MCF 10A (cell line): ENCODE measurements at regions not wholly inside any gene's neighbourhood (a gene's known extent, or its start where the extent isn't known, plus 50 kb on each side); places are given as distances from the start of the nearest gene placed in this dataset.

Experiments used
- BruUV-seq: library from RNA; stranded (reverse); fragments of 400-500 nt; replicated peaks from 2 replicates; lab custom pipeline; 2021; lab: Mats Ljungman, UMichigan
- CTCF ChIA-PET: fragments of 300-600 bp; sonication (Branson Sonifier 250); formaldehyde crosslinking; extraction: SDS; loops from one replicate; lab custom pipeline; 2021; ENCODE audit warnings: antibody characterized with exemption, inconsistent platforms; lab: Yijun Ruan, JAX
- POLR2A ChIA-PET: fragments of 300-600, 350-650 bp; sonication (Branson Sonifier 250); formaldehyde crosslinking; extraction: SDS; loops from one replicate; lab custom pipeline; 2020; ENCODE audit warnings: antibody characterized with exemption, inconsistent platforms; lab: Yijun Ruan, JAX
- DNase-seq: peaks from one replicate; pipeline ENCODE4 v3.0.0-alpha.2; 2018; ENCODE audit not compliant: unreplicated experiment
- H3K27ac Mint-ChIP-seq: one replicate; pipeline ENCODE4 v1.8.0; 2022; ENCODE audit warnings: mild to moderate bottlenecking, low read depth, mixed read lengths; ENCODE audit not compliant: unreplicated experiment
- H3K27me3 Mint-ChIP-seq: one replicate; pipeline ENCODE4 v1.8.0; 2022; ENCODE audit warnings: mixed read lengths; ENCODE audit not compliant: insufficient read depth, unreplicated experiment
- H3K36me3 Mint-ChIP-seq: one replicate; pipeline ENCODE4 v1.8.0; 2022; ENCODE audit warnings: mild to moderate bottlenecking, moderate library complexity, mixed read lengths; ENCODE audit not compliant: insufficient read depth, unreplicated experiment
- H3K4me1 Mint-ChIP-seq: one replicate; pipeline ENCODE4 v1.8.0; 2022; ENCODE audit warnings: mixed read lengths; ENCODE audit not compliant: insufficient read depth, unreplicated experiment
- H3K4me3 Mint-ChIP-seq: one replicate; pipeline ENCODE4 v1.8.0; 2022; ENCODE audit warnings: mild to moderate bottlenecking, moderate library complexity, mixed read lengths; ENCODE audit not compliant: unreplicated experiment
- H3K9me3 Mint-ChIP-seq: one replicate; pipeline ENCODE4 v1.8.0; 2022; ENCODE audit warnings: mixed read lengths; ENCODE audit not compliant: unreplicated experiment
- intact Hi-C: fragments of 100-400 bp; cut with micrococcal nuclease; formaldehyde crosslinking; loops from 2 replicates; pipeline ENCODE4 v1.14.1; 2022
- TF ChIP-seq, protein P1 (sequence below): fragments of 200-600 bp; IDR thresholded peaks from one replicate; pipeline ENCODE4 v1.8.0; 2022; ENCODE audit warnings: antibody characterized with exemption, mild to moderate bottlenecking; ENCODE audit not compliant: unreplicated experiment

DNA sequence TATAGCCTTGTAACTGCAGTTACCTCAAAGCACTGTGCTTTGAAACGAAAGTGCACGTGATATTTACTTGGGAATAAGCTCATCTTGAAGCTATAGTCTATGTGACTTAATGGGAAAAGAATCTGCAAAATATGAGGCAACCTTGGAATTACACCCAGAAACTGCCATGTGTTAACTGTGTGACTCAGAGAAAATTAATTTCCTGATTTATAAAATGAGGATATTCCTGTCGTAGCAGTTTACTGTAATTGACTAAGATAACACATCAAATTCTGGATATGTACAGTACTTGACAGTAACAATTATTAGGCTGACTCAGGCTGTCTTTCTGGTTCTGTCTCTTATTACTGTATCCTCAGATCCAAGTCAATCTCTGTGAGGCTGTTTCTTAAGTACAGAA, 1079.9 kb upstream of the ACO1 start:
- peaks cover 8% of the 10 kb centered on the region for H3K4me1 Mint-ChIP-seq
- BruUV-seq = no TSS peak
- H3K27ac Mint-ChIP-seq = peak overlapping the region; percentile 88
- peaks cover 6% of the 10 kb centered on the region for H3K36me3 Mint-ChIP-seq
- no peaks in the 10 kb centered on the region for H3K27me3 Mint-ChIP-seq
- TF ChIP-seq, protein P1, sequence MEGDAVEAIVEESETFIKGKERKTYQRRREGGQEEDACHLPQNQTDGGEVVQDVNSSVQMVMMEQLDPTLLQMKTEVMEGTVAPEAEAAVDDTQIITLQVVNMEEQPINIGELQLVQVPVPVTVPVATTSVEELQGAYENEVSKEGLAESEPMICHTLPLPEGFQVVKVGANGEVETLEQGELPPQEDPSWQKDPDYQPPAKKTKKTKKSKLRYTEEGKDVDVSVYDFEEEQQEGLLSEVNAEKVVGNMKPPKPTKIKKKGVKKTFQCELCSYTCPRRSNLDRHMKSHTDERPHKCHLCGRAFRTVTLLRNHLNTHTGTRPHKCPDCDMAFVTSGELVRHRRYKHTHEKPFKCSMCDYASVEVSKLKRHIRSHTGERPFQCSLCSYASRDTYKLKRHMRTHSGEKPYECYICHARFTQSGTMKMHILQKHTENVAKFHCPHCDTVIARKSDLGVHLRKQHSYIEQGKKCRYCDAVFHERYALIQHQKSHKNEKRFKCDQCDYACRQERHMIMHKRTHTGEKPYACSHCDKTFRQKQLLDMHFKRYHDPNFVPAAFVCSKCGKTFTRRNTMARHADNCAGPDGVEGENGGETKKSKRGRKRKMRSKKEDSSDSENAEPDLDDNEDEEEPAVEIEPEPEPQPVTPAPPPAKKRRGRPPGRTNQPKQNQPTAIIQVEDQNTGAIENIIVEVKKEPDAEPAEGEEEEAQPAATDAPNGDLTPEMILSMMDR = no peak
- peak; percentile 84 for DNase-seq
- ChIA-PET POLR2A (interaction anchor here (0.8 to 1.3 kb wide), 6 partner anchors 15 to 238 kb away, joined by 3 to 4 read pairs (median 4); no protein-coding TSS in a partner anchor), CTCF (interaction anchor here (0.7 to 1.8 kb wide), 9 partner anchors 11 to 497 kb away, joined by 3 to 10 read pairs (median 3); no protein-coding TSS in a partner anchor)
- peak overlapping the region; percentile 33 for H3K4me3 Mint-ChIP-seq
- intact Hi-C loops = loop anchor here (1.0 to 10.0 kb wide), 4 partner anchors 184 to 950 kb away; no protein-coding TSS in a partner anchor
- no peaks in the 10 kb centered on the region for H3K9me3 Mint-ChIP-seq

DNA sequence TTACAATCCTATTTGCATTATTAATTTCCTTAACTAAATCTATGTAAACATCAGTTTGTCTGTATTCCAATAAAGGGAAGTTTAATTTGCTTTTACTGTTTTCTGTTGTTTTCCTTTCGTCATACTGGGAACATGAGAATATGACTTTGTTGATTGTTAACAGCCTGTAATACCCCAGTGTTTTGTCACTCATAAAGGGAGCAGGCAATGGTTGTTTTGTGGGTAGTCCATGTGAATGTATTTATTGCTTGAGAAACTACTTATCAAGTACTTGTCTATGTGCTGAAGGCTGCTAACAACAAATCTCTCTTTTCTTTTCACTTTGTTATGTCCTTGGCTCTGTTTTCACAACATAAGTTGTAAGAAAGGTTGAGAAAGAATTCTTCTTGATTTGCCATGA, 1070.2 kb upstream of the ACO1 start:
- TF ChIP-seq, protein P1 = no peak
- no peak for DNase-seq
- no TSS peak for BruUV-seq
- H3K27me3 Mint-ChIP-seq = no peaks in the 10 kb centered on the region
- ChIA-PET CTCF (no interaction called here), POLR2A (no interaction called here)
- H3K4me3 Mint-ChIP-seq = no peak overlapping the region
- intact Hi-C loops = no loop called here
- peaks cover 11% of the 10 kb centered on the region for H3K4me1 Mint-ChIP-seq
- peaks cover 7% of the 10 kb centered on the region for H3K9me3 Mint-ChIP-seq
- no peaks in the 10 kb centered on the region for H3K36me3 Mint-ChIP-seq
- H3K27ac Mint-ChIP-seq = no peak overlapping the region

DNA sequence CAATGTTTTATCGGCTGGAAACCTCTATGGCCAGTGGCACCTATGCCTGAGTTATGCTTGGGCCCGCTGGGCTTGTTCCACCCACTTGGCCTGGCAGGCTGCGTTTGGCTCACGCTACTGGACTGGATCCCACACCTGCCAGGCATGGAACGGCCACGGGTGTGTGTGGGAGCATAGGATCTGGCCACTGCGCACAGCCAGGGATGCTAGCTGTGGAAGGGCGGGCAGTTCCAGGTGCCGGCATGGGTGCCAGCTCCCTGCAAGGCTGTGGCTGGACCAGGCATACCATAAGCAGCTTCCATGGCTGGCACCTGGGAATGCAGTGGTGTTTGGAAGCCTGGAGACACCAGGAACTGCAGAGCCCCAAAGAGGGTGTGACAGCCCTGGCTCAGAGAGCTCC, 1063.9 kb upstream of the ACO1 start:
- no peaks in the 10 kb centered on the region for H3K9me3 Mint-ChIP-seq
- BruUV-seq = no TSS peak
- peaks cover 6% of the 10 kb centered on the region for H3K4me1 Mint-ChIP-seq
- no peaks in the 10 kb centered on the region for H3K36me3 Mint-ChIP-seq
- no peak for DNase-seq
- intact Hi-C loops = no loop called here
- no peak overlapping the region for H3K27ac Mint-ChIP-seq
- no peaks in the 10 kb centered on the region for H3K27me3 Mint-ChIP-seq
- ChIA-PET POLR2A (no interaction called here), CTCF (no interaction called here)
- no peak overlapping the region for H3K4me3 Mint-ChIP-seq
- TF ChIP-seq, protein P1 = no peak

DNA sequence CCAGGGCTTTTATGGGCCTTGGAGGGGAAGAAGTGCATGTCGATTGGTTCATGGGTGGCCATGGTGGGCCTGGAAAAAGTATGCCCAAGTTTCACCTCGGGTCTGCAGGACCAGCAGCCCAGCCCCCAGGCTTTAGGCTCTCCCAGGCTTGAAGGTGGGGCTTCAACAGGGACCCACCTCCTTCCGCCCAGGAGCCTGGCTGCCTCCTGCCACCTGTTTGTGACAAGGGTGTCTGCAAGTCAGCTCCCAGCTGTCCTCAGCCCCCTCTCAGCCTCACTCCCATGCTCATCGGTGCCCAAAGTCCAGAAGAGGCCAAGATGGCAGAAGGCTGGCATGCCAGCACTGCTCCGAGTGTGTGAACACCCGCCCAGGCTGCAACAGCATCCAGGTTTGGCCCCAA, 1063.2 kb upstream of the ACO1 start:
- DNase-seq = no peak
- Mint-ChIP-seq H3K4me1 (peaks cover 6% of the 10 kb centered on the region), H3K36me3 (no peaks in the 10 kb centered on the region), H3K9me3 (no peaks in the 10 kb centered on the region), H3K4me3 (no peak overlapping the region), H3K27me3 (no peaks in the 10 kb centered on the region), H3K27ac (no peak overlapping the region)
- TF ChIP-seq, protein P1 = no peak
- no TSS peak for BruUV-seq
- intact Hi-C loops = no loop called here
- CTCF ChIA-PET = no interaction called here
- POLR2A ChIA-PET = interaction anchor here (0.6 kb wide), 1 partner anchor 49 kb away, joined by 5 read pairs; no protein-coding TSS in a partner anchor
